CD14-positive monocyte (primary cell): ENCODE measurements at regions not wholly inside any gene's neighbourhood (a gene's known extent, or its start where the extent isn't known, plus 50 kb on each side); places are given as distances from the start of the nearest gene placed in this dataset.

Experiments
- DNase-seq, 3 donors: peaks; one replicate each; pipeline ENCODE4 v3.0.0-alpha.2; 2011 to 2022
- H2AFZ ChIP-seq: 2 replicates; pipeline ENCODE4 v1.6.0; 2012; ENCODE audit warnings: mild to moderate bottlenecking, low read depth, low read length, inconsistent platforms; ENCODE audit not compliant: insufficient read depth, poor library complexity, severe bottlenecking
- H3K27ac ChIP-seq, 2 donors: 1 replicate in 1 of 2; 2 replicates in 1 of 2; pipeline ENCODE4 v1.5.1; 2012 to 2013; ENCODE audit warnings: low read length in 2 of 2, control low read depth in 1 of 2, inconsistent platforms in 1 of 2, low read depth in 1 of 2, mild to moderate bottlenecking in 1 of 2
- H3K27me3 ChIP-seq, 2 donors: one replicate each; pipeline versions ENCODE4 v1.6.0 to v1.6.1; 2011 to 2013; ENCODE audit warnings: low read length in 2 of 2; ENCODE audit not compliant: control insufficient read depth in 2 of 2, insufficient read depth in 2 of 2
- H3K36me3 ChIP-seq, 2 donors: replicated peaks in 1 of 2; 1 replicate in 1 of 2; 2 replicates in 1 of 2; pipeline versions ENCODE4 v1.5.1 to v1.6.1; 2012 to 2013; ENCODE audit warnings: low read length in 2 of 2, control low read depth in 1 of 2, inconsistent platforms in 1 of 2, mild to moderate bottlenecking in 1 of 2; ENCODE audit not compliant: insufficient read depth in 2 of 2, control insufficient read depth in 1 of 2
- H3K4me1 ChIP-seq, 2 donors: 1 replicate in 1 of 2; 2 replicates in 1 of 2; pipeline versions ENCODE4 v1.5.1 to v1.6.1; 2012 to 2013; ENCODE audit warnings: low read length in 2 of 2, control low read depth in 1 of 2, inconsistent platforms in 1 of 2, mild to moderate bottlenecking in 1 of 2, moderate library complexity in 1 of 2; ENCODE audit not compliant: insufficient read depth in 2 of 2, control insufficient read depth in 1 of 2
- H3K4me2 ChIP-seq: replicated peaks from 2 replicates; pipeline ENCODE3; 2012; ENCODE audit warnings: low read length, moderate library complexity, mild to moderate bottlenecking; ENCODE audit not compliant: poor library complexity, severe bottlenecking; ENCODE audit errors: extremely low read depth
- H3K4me3 ChIP-seq, 3 experiments: fragments of 200-600 bp in 1 of 3; sonication (generic) in 1 of 3; replicated peaks in 1 of 3; 1 replicate in 2 of 3; 2 replicates in 1 of 3; pipeline ENCODE4 v1.5.1; 2011 to 2013; ENCODE audit warnings: low read length in 3 of 3, mild to moderate bottlenecking in 3 of 3, control low read depth in 2 of 3, low read depth in 2 of 3, inconsistent platforms in 1 of 3, moderate library complexity in 1 of 3
- H3K79me2 ChIP-seq: 2 replicates; pipeline ENCODE4 v1.6.0; 2012; ENCODE audit warnings: mild to moderate bottlenecking, control low read depth, inconsistent platforms, low read length, moderate library complexity; ENCODE audit not compliant: insufficient read depth
- H3K9ac ChIP-seq: 2 replicates; pipeline ENCODE4 v1.6.0; 2017; ENCODE audit warnings: low read length, mild to moderate bottlenecking; ENCODE audit not compliant: insufficient read depth, poor library complexity, severe bottlenecking
- H3K9me3 ChIP-seq, 2 donors: replicated peaks in 1 of 2; 1 replicate in 1 of 2; 2 replicates in 1 of 2; pipeline versions ENCODE4 v1.5.1 to v1.6.1; 2012 to 2013; ENCODE audit warnings: low read length in 2 of 2, control low read depth in 1 of 2; ENCODE audit not compliant: control insufficient read depth in 1 of 2, insufficient read depth in 1 of 2
- H4K20me1 ChIP-seq: 2 replicates; pipeline ENCODE4 v1.6.0; 2012; ENCODE audit warnings: mild to moderate bottlenecking, low read length, control low read depth, moderate library complexity; ENCODE audit not compliant: insufficient read depth
- H3K27ac Mint-ChIP-seq, 7 donors: one replicate each; pipeline ENCODE4 v1.8.0; 2020; ENCODE audit warnings: mild to moderate bottlenecking in 7 of 7, mixed read lengths in 7 of 7, moderate library complexity in 6 of 7, inconsistent platforms in 2 of 7
- H3K27me3 Mint-ChIP-seq, 3 donors: one replicate each; pipeline ENCODE4 v1.8.0; 2021 to 2022; ENCODE audit warnings: low read depth in 3 of 3, mild to moderate bottlenecking in 3 of 3, mixed read lengths in 3 of 3, moderate library complexity in 3 of 3, inconsistent platforms in 1 of 3
- H3K36me3 Mint-ChIP-seq, 2 donors: one replicate each; pipeline ENCODE4 v1.8.0; 2020; ENCODE audit warnings: mixed read lengths in 2 of 2, inconsistent platforms in 1 of 2, mild to moderate bottlenecking in 1 of 2
- H3K4me1 Mint-ChIP-seq: one replicate; pipeline ENCODE4 v1.8.0; 2020; ENCODE audit warnings: mild to moderate bottlenecking, mixed read lengths
- H3K4me3 Mint-ChIP-seq, 2 donors: one replicate each; pipeline ENCODE4 v1.8.0; 2020; ENCODE audit warnings: mild to moderate bottlenecking in 2 of 2, mixed read lengths in 2 of 2, moderate library complexity in 1 of 2
- H3K9me3 Mint-ChIP-seq, 7 donors: one replicate each; pipeline ENCODE4 v1.8.0; 2020 to 2022; ENCODE audit warnings: mixed read lengths in 7 of 7, mild to moderate bottlenecking in 6 of 7, moderate library complexity in 6 of 7, inconsistent platforms in 2 of 7
- CTCF ChIP-seq: fragments of 200-600 bp; IDR thresholded peaks from one replicate; pipeline ENCODE4 v1.8.0; 2022; ENCODE audit warnings: antibody characterized with exemption, mild to moderate bottlenecking
- WGBS: methylation state at CpG from one replicate; pipeline ENCODE4 v1.1.5; 2013; ENCODE audit warnings: missing lambda C conversion rate; ENCODE audit not compliant: insufficient coverage; 5-methylcytosine and 5-hydroxymethylcytosine counted together
- intact Hi-C, 2 donors: fragments of 100-400 bp; cut with micrococcal nuclease; formaldehyde crosslinking; loops; one replicate each; pipeline versions ENCODE4 v1.15.0 to v1.15.1; 2023

- no peaks in the 10 kb centered on the region for H4K20me1 ChIP-seq
- no peak overlapping the region for H3K27ac ChIP-seq
- no peak overlapping the region for H3K9ac ChIP-seq
- TF ChIP-seq CTCF: no peak
- no peak overlapping the region for H3K4me3 Mint-ChIP-seq
- H3K79me2 ChIP-seq: no peaks in the 10 kb centered on the region
- H3K36me3 Mint-ChIP-seq: no peaks in the 10 kb centered on the region
- peaks cover 0 to 6% (median 5%) of the 10 kb centered on the region in 3 donors for H3K27me3 Mint-ChIP-seq
- H3K27ac Mint-ChIP-seq: no peak overlapping the region
- H3K9me3 ChIP-seq: no peaks in the 10 kb centered on the region
- H3K4me1 ChIP-seq: peaks cover 0 to 1% of the 10 kb centered on the region in 2 donors
- H3K27me3 ChIP-seq: no peaks in the 10 kb centered on the region
- H3K9me3 Mint-ChIP-seq: peaks cover 0 to 2% (median 0%) of the 10 kb centered on the region in 7 donors
- peaks cover 5% of the 10 kb centered on the region for H3K4me1 Mint-ChIP-seq
- no peak overlapping the region for H3K4me2 ChIP-seq
- H3K4me3 ChIP-seq: no peak overlapping the region
- no peak overlapping the region for H2AFZ ChIP-seq
- no peaks in the 10 kb centered on the region for H3K36me3 ChIP-seq
- intact Hi-C loops: no loop called here
- WGBS: 100% methylated on average over 1 of the region's 3 CpGs
- no peak for DNase-seq
These were observed 99.1 kb upstream of the KCNA3 start for GRCh38 chr1:110773813-110774212.

GRCh38 chr1:110771245-110772022 is 96.7 kb upstream of the KCNA3 start:
- Histone ChIP-seq H3K9me3 (no peaks in the 10 kb centered on the region), H3K27me3 (no peaks in the 10 kb centered on the region), H3K4me1 (peaks cover 0 to 4% of the 10 kb centered on the region in 2 donors), H3K36me3 (no peaks in the 10 kb centered on the region), H3K79me2 (no peaks in the 10 kb centered on the region), H4K20me1 (no peaks in the 10 kb centered on the region), H3K4me2 (no peak overlapping the region), H3K4me3 (no peak overlapping the region), H3K27ac (no peak overlapping the region), H2AFZ (no peak overlapping the region), H3K9ac (no peak overlapping the region)
- WGBS: no CpG with 5 or more reads among the region's 2 CpGs
- no peak for TF ChIP-seq CTCF
- Mint-ChIP-seq H3K4me3 (no peak overlapping the region), H3K4me1 (peaks cover 10% of the 10 kb centered on the region), H3K27ac (no peak overlapping the region), H3K27me3 (peaks cover 0 to 5% (median 4%) of the 10 kb centered on the region in 3 donors), H3K36me3 (no peaks in the 10 kb centered on the region), H3K9me3 (peaks cover 0 to 2% (median 0%) of the 10 kb centered on the region in 7 donors)
- intact Hi-C loops: no loop called here
- no peak for DNase-seq
